NCI-H82 (cell line): ENCODE measurements at regions not wholly inside any gene's neighbourhood (a gene's known extent, or its start where the extent isn't known, plus 50 kb on each side); places are given as distances from the start of the nearest gene placed in this dataset.
"Not testable (repeated sequence)": the region's sequence is repeated elsewhere in the genome, so short reads cannot be mapped to it uniquely, and the experiment has no call there.

Source experiments
- DNase-seq: peaks from one replicate; lab custom pipeline; 2025; lab: John Stamatoyannopoulos, UW

DNA sequence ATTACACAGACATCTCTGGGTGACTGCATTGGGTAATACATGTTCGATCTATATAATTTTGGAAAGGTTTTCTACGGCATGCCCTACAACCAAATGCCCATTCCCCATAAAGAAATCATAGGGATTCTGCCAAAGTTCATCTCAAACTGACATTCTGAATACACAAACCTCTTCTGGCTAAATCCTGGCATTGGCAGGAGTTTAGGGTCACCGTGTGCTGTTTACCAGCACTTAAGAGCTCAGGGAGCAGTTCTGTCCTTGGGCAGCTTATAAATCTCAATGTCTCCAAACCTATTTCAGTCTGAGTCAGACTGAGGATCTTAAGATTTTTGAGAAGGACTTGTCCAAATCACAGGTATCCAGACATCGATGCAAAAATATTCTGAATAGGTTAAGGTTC lies 809.6 kb upstream of the LRRN3 start:
- DNase-seq, result peak; percentile 9

DNA sequence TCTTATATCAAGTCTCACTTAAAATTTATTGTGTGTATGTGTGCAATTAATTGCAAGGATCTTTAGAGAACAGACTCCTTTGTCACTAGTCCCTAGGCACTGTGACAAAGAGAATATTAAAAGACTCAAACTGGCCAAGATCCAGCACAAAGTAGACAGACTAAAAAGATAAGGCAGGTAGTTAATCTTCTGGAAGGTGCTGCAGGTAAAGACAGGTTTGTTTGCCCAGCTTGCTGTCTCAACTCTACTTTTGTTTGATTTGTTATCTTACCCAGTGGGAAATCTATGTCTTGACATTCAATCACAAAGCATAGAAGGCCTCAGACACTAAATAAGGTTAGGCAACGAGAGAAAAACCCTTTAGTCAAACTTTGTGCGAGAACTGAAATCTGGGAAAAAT lies 807.9 kb upstream of the LRRN3 start:
- DNase-seq, result no peak

DNA sequence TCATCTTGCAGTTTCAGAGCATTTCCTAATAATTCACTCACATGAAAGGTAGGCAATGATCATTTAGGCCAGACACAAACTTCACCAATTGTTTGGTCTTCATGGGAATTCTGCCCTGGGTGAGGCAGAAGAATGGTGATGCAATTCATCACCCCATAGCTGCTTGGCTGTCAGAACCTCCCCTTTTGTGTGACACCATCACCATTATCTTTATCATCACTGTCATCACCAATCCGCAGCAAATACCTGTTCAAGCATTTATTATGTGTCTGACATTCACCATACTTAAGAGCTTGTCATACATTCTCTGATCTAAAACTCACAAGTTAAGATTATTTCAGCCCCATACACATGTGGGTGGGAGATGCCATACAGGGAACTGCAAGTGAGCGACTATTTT lies 799.5 kb upstream of the LRRN3 start:
- DNase-seq, result no peak

DNA sequence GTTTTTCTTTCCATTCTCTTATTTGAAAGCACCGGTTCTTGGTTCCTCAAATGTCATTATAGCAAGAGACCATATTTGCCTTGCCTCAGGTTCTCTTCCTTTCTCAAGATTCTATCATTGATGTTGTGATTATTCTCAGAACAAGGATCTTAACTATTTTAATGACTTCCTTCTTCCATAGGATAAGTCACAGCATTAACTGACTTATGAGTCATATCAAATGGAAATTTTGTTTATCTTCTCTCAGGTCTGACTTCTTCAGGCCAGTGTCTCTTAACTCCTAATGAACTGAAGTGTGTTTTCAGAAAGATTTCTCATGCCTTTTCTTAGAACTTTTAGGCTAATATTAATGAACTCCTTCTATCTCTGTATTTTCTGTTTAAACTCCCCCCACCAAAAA lies 794.6 kb upstream of the LRRN3 start:
- no peak for DNase-seq

DNA sequence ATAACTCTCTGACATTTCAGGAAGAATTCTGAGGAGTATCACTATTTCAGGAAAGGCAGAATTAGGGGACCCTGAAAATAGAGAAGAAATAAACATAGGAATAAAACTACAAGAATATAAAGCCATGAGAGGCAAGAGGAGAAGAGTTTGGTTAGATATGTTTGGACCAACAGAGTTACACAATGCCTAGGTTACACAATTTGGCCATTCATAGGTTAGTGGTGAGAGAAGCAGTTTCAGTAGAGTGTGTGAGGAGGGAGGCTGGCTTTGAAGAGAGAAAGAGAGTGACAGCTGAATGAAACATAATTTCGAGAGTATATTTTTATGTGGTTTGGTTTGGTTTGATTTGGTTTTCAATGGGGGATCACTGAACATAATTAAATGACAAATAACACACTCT lies 783.2 kb upstream of the LRRN3 start:
- no peak for DNase-seq

DNA sequence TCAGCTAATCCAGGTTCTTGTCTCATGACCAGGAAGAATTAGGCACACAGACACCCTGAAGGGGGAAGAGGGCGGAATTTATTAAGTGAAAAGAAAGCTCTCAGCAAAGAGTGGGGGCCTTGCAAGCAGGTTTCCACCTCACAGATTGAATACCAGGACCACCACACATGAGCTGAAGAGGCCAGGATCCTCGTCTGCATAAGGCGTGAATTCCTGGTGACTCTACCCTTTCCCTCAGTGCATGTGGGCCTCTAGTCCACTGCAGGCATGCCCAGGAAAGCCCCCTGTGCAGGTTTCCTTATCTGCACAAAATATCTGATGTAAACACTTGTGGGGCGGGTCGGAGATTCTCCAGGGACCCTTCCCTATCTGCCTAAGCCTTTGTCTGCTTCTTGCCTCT lies 782.1 kb upstream of the LRRN3 start:
- no peak for DNase-seq

DNA sequence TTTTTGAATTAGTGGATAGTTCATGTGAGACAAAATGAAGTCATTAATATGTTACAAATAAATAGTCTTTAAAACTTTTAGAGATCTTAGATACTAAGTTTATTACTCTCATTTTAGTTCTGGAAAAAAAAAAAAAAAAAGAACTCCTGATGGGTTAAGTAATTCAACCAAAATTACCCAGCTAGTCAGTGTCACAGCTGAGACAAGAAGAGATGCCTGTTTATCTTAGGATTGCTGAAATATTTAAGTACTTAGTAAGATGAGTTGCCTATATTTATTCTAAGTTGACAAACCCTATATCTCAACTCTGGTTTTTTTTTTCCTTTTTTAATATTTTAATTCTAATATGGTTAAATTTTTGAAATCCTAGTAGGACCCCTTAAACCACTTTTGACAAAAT lies 781.0 kb upstream of the LRRN3 start:
- no peak for DNase-seq

DNA sequence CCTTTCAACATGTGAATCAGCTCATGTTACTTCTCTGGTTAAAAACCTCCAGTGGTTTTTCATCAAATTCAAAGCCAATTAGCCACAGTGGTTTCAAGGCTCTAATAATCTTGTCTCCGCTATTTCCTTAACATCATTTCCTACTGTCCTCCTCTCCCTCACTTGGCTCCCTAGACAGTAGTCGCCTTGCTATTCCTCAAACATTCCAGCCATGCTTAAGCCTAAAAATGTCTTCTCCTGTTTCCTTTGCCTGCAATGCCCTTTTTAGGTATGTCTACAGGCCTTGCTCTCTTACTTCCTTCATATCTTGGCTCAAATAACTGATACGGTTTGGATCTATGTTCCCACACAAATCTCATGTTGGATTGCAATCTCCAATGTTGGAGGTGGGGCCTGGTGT lies 779.4 kb upstream of the LRRN3 start:
- no peak for DNase-seq

DNA sequence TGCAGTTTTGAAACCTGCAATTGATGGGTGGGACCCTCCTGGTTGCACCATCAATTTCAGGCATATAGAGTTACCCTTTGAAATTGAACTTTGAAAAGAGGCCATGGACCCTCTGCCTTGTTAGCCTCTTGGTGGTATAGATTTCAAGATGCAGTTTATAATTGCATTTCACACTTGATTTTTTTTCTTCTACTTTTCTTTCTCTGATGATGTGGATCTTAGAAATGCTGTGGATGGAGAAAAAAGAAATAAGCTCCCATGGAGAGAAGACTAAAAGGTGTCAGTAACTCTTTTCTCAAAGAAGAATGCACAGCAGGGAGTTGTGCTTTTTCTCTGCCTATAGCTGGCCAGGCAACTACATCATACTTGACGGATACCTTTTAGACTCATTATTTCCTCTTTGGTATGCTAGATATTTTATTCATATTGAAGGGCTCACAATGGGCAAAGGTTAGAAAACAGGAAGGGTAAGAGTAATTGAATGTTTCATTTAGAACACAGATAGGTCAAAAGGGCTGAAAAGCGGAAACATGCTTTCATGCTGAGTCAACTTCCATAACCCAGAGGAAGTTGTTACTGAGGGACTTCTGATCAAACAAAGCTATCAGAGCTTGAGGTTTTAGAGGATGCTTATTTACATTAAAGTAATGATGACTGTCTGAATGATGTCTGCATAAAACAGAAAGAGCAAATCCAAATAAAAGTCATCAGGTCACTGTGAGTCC lies 773.2 kb upstream of the LRRN3 start:
- DNase-seq, result no peak

DNA sequence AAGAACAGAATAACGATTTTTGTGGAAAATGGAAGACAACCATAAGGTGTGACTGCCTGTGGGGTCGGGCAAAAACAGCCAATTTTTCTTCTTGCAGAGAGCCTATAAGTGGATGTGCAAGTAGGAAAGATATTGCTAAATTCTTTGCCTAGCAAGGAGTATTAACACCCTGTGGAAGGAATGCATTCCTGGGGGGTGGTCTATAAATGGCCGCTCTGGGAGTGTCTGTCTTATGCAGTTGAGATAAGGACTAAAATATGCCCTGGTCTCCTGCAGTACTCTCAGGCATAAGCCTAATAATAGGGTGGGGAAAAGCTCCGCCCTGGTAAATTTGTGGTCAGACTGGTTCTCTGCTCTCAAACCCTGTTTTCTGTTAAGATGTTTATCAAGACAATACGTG lies 770.6 kb upstream of the LRRN3 start:
- not testable (repeated sequence) for DNase-seq

DNA sequence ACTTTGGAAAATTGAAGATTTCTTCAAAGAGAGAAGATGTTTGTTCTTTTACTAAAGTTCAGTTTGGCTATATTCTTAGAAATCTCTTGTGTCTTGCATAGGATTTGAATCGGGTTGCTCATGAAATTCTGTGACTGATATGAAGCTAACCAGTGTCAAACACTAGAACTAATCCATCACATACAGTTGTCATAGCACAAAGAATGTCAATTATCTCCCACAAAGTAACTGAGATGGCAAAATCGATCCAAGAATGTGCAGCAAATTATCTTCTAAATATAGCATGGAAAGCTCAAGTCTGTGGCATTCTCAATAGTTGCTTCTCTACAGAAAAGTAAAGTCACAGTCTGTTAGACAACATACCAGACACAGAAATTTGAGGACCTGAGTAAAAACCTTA lies 768.1 kb upstream of the LRRN3 start:
- no peak for DNase-seq

DNA sequence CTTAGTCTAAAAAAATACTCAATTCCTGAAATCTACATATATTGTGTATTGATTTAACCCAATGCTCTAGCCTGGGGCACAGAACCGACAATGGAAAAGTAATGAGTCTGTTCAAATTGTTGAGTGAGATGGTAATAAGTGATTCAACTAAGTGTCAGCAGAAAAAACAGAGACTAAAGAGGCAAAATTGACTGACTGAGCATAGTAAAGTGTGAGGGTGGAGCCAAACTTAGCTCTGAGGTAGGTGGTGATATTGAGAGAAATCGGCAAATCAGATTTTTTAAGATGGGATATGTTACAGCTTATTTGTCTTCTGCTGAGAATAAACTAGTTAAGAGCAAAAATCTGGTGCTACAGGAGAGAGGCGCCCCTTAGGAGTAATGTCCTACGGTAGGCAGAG lies 764.0 kb upstream of the LRRN3 start:
- no peak for DNase-seq

DNA sequence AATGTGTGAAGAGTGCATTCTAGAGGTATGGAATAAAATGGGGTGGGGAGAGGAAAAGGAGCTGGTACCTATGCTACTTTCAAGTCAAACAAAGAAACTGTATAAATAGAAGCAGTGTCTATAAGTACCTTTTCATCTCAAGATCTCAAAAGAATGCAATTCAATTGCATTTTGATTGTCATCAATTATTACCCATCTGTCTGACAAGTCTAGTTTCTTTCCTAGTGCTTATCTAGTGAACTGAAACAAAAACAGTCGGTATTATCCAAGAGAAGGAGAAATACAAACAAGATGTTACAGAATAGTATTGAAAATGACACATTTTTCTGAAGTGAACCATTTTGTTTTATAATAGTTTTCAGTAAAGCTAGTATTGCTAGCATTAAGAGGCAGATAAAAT lies 754.5 kb upstream of the LRRN3 start:
- no peak for DNase-seq

DNA sequence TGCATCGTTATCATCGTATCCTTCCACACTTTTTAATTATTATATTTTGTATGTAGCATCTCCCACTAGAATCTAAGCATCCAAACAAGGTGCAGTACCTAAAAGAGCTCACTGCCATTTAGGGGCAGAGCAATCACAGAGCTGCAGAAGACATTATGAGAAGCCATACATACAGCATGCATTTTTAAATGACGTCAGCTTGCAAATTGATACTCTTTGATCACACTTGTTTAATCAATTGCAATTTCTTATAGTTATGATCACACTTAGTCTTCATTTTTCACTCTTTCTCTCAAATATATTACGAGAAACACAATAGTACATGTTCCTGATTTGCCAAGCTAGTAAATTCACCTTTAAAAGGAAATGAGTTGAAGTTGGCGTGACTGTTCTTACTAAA lies 753.3 kb upstream of the LRRN3 start:
- DNase-seq, result no peak

DNA sequence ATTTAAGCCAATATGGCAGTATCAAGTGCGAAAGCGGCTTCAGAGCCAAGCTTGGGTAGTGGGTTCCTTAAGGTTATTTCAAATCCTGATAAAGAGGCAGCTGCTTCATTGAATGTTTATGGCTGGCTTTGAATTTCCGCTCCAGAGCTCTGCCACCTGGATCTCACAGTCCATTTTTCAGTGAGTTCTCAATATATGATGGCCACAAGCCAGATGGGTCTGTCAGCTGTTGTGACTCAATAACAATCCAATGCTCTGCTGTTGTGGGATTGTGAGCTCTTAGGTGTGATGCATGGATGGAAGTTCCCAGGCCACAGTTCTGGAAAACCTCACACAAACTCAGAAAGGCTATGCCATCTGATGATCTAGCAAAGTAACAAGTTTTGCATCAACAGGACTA lies 743.8 kb upstream of the LRRN3 start:
- peak; percentile 27 for DNase-seq

DNA sequence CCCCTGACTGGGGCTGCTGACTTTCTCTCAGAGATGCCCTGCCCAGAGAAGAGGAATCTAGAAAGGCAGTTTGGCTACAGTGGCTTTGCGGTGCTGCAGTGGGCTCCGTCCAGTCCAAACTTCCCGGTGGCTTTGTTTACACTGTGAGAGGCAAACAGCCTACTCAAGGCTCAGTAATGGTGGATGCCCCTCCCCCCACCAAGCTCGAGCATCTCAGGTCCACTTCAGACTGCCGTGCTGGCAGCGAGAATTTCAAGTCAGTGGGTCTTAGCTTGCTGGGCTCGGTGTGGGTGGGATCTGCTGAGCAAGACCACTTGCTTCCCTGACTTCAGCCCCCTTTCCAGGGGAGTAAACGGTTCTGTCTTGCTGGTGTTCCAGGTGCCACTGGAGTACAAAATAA lies 734.5 kb upstream of the LRRN3 start:
- DNase-seq, result no peak

DNA sequence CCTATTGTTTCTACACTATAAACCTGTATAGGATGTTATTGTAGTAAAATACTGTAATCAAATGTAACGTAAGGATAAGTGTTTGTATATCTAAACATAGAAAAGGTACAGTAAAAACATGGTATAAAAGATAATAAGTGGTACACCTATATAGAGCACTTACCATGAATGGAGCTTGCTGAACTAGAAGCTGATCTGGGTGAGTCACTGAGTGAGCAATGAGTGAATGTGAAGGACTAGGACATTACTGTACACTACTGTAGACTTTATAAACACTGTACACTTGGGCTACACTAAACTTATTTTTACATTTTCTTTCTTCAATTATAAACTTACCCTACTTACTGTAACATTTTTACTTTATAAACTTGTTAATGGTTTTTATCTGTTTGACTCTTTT lies 732.9 kb upstream of the LRRN3 start:
- no peak for DNase-seq

DNA sequence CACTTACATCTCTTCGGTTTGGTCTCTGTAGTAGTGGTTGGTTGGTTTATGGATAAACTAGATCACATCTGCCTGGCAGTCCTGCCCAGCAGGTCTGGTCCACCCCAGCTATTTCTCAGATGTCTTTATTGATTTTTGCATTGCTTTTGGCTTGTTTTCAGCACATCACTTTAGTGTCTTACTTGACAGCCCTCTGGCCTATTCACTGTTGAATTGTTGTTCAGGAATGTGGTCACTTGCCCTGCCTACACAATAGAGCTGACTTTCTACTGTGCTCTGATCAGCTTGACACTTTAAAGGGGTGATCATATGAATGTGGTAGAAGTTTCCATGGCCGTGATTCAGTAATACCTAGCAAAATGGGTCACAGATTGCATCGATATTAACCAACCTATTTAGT lies 719.2 kb upstream of the LRRN3 start:
- DNase-seq, result no peak

DNA sequence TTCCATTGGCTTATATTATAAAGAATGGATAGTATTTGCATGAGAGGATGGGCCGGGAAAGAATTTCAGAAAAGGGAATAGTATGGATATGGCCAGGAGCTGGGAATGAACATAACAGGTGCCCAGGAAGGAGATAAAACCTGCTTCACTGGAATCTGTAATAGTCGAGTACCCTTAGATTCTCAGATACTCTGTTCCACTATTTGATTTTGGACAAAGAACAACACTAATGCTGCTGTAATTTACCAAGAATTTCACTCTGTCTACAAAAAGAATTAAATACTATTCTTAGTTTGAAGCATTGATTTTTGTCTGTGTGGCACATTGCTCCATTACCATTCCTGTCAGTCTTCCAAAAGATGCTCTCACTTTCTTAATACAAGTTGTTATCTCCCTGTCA lies 718.2 kb upstream of the LRRN3 start:
- DNase-seq, result no peak

DNA sequence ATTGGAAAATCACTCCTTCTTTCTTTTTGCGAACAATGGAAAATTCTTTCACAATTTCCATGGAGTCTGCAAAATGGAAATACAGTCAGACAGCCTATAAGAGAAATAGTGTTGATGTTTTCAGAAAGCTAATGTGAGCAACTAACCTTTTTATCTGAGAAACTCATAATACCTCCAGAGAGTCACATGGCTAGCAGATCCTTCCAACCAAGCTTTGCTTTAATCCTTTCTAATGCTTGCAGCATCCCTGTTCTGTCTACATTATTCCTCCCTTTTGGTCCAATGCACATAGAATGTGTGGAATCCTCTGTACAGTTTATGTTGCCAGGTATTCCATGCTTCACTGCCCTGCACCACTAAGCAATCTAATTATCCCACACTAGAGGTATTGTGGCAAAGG lies 717.5 kb upstream of the LRRN3 start:
- DNase-seq, result peak; percentile 72

DNA sequence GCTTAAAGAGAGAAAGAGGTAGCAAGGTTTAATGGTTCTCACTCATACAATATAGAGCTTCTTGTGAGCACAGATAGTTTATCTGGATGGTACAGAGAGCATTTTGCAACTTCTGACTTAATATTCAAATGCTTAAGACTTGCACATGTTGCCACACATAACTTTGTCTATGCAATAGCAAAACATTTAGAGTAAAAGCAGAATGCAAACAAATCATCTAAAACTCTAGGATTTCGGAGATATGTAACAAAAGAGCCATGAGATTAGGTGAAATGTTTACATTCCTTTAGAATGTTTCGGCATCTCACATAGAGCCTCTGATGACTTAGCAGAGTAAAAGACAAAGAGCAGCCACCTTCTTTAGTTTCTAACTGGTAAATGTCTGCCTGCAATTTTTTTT lies 717.1 kb upstream of the LRRN3 start:
- no peak for DNase-seq

DNA sequence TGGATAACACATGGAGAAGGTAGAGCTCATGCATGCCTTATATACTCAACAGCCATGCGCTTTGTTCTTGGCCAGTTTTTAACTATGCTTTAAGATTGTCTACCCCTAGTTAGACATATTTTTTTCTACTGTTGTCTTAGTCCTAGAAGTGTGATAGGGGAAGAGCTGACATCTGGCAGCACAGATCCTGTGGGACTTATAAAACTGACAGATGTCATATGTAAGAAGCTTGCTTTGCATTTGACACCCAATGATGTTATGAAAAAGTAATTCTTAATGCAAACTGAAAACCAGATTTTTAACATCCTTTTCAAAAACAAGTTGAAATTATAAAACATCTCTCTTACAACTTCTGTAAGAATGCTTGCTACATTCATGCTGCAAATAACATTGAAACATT lies 715.9 kb upstream of the LRRN3 start:
- peak; percentile 76 for DNase-seq

DNA sequence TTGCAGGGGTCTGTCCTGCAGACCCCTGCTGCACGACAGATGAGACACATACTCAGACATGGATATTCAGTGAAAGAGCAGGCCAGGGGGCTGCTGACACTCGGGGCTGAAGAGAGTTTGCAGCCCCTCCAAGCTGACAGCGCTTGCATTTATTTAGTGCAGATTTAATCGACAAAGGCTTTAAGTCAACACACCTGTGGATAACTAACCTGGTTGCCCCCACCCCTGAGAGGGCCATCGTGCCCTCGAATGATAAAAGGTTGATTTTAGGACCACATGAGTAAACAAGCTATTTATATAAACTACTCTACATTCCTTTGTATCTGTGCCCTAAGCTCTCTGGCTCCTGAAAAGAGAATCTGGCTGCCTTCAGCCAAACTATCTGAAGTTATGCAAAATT lies 708.2 kb upstream of the LRRN3 start:
- DNase-seq, result no peak

DNA sequence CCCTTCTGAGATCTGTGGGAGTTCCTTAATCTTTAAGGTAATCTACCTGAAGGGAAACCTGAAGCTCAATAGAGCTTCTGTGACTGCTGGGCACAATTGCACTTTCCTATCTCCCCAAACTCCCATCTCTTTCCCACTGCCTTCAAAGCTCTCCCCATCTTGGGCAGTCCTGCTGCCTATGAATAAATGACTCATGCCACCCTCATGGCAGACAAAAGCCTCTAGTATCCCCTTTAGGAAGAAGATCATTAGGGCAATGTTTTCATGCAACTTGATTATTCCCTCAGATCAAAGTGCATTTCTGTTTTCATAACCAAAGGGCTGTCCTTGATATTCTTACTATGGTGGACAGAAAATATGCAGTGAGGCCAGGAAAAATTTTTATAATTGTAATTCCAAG lies 704.9 kb upstream of the LRRN3 start:
- no peak for DNase-seq

DNA sequence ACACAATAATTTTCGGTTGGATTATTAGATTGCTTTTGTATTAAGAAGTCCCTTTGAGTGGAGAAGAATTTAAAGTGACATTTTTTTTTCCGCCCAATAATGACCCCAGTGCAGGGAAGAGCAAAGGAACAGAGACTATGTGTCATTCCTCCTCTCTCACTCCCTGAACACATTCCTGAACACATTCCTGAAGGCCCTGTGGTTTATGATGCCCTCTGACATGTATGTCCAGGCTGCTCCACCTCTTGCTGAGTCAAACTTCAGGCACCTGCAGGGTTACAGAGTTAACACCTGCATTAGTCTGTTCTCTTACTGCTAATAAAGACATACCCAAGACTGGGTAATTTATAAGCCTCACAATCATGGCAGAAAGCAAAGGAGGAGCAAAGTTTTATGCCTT lies 704.0 kb upstream of the LRRN3 start:
- no peak for DNase-seq
